SJCRH30 (cell line): ENCODE measurements at regions not wholly inside any gene's neighbourhood (a gene's known extent, or its start where the extent isn't known, plus 50 kb on each side); places are given as distances from the start of the nearest gene placed in this dataset.
"Not testable (repeated sequence)": the region's sequence is repeated elsewhere in the genome, so short reads cannot be mapped to it uniquely, and the experiment has no call there.

ENCODE experiments used
- DNase-seq, 2 experiments: peaks; one replicate each; pipeline ENCODE4 v3.0.0-alpha.2; 2015 to 2020
- H3K27ac ChIP-seq: fragments of 250-450 bp; sonication (Bioruptor Pico); 2 replicates; pipeline ENCODE4 v1.5.1; 2020; ENCODE audit warnings: mild to moderate bottlenecking, moderate library complexity
- H3K27me3 ChIP-seq: fragments of 250-450 bp; sonication (Bioruptor Pico); 2 replicates; pipeline ENCODE4 v1.5.1; 2020; ENCODE audit warnings: mild to moderate bottlenecking, moderate library complexity
- H3K36me3 ChIP-seq: fragments of 250-450 bp; sonication (Bioruptor Pico); 2 replicates; pipeline ENCODE4 v1.5.1; 2020; ENCODE audit warnings: mild to moderate bottlenecking, moderate library complexity
- H3K4me1 ChIP-seq: fragments of 250-450 bp; sonication (Bioruptor Pico); 2 replicates; pipeline ENCODE4 v1.5.1; 2020; ENCODE audit warnings: mild to moderate bottlenecking, moderate library complexity
- H3K4me3 ChIP-seq: fragments of 250-450 bp; sonication (Bioruptor Pico); 2 replicates; pipeline ENCODE4 v1.5.1; 2020; ENCODE audit warnings: mild to moderate bottlenecking, moderate library complexity
- H3K9me3 ChIP-seq: fragments of 250-450 bp; sonication (Bioruptor Pico); replicated peaks from 2 replicates; pipeline ENCODE4 v1.5.1; 2020; ENCODE audit warnings: mild to moderate bottlenecking, moderate library complexity

DNA sequence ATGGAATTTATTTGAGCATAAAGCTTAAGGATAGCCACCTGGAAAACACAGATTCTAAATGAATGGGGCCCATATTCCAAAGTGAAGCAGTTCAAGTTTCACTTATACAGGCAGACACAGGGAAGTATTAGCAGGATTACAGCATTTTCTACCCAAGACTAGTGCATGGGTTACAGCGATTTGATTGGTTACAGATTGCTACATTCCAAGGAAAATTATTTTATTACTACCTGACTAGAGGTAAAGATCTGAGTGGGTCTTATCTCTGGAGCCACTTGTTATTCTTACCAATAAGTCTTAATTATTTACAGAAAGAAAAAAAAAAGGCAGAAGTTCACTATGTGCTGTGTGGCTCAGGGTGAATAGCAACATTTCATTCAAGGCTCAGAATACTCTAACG is 87.4 kb upstream of the ITGB1 start:
- Histone ChIP-seq H3K4me3 (no peak overlapping the region), H3K27me3 (no peaks in the 10 kb centered on the region), H3K4me1 (peaks cover 7% of the 10 kb centered on the region; the same call in 1 of the 2 replicates), H3K36me3 (no peaks in the 10 kb centered on the region), H3K27ac (no peak overlapping the region), H3K9me3 (no peaks in the 10 kb centered on the region)
- DNase-seq = no peak

GRCh38 chr10:33042565-33042964 is 84.5 kb upstream of the ITGB1 start:
- H3K27ac ChIP-seq = no peak overlapping the region
- peaks cover 7% of the 10 kb centered on the region; the same call in 1 of the 2 replicates for H3K4me1 ChIP-seq
- no peaks in the 10 kb centered on the region for H3K9me3 ChIP-seq
- no peaks in the 10 kb centered on the region for H3K27me3 ChIP-seq
- no peak for DNase-seq
- H3K36me3 ChIP-seq = no peaks in the 10 kb centered on the region
- no peak overlapping the region for H3K4me3 ChIP-seq

DNA sequence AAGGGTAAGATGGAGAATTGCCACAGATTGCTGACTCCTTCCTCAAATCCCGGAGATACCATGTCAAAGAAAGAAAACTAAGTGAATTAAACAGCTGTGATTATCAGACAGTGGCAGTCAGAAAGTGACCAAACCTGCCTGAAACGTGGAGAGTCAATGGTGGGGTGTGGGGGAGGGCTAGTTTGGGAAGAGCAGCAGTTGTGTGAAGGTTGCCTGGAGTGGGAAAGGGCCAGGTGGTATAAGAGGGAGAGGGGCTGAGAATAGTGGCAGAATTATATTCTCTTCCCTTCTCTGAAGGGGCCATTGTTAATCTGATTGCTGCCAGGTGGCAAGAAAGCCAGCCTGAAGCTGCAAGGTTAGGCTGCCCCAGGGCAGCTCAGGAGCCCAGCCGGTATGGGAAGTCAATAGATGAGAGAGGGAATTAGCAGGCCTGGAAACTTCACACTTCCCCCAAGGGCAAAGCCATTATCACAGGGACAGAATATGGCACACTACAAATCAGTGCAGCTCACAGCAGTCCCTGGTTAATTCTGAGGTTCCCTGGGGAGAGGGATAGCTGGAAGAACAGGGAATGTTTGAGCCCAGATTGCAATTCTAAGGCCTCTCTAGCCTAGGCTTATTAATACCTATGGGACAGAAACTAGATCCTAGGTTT is 83.9 kb upstream of the ITGB1 start:
- peak overlapping the region; percentile 10 for H3K27ac ChIP-seq
- no peaks in the 10 kb centered on the region for H3K27me3 ChIP-seq
- no peak overlapping the region for H3K4me3 ChIP-seq
- no peaks in the 10 kb centered on the region for H3K36me3 ChIP-seq
- H3K9me3 ChIP-seq = no peaks in the 10 kb centered on the region
- DNase-seq = peak; percentile 44 to 78
- peaks cover 7% of the 10 kb centered on the region; the same call in 1 of the 2 replicates for H3K4me1 ChIP-seq

- Histone ChIP-seq H3K27ac (no peak overlapping the region), H3K27me3 (no peaks in the 10 kb centered on the region), H3K36me3 (no peaks in the 10 kb centered on the region), H3K4me1 (peaks cover 7% of the 10 kb centered on the region; the same call in 1 of the 2 replicates), H3K9me3 (no peaks in the 10 kb centered on the region), H3K4me3 (no peak overlapping the region)
- no peak for DNase-seq
These were observed 82.4 kb upstream of the ITGB1 start for GRCh38 chr10:33040436-33040835.

DNA sequence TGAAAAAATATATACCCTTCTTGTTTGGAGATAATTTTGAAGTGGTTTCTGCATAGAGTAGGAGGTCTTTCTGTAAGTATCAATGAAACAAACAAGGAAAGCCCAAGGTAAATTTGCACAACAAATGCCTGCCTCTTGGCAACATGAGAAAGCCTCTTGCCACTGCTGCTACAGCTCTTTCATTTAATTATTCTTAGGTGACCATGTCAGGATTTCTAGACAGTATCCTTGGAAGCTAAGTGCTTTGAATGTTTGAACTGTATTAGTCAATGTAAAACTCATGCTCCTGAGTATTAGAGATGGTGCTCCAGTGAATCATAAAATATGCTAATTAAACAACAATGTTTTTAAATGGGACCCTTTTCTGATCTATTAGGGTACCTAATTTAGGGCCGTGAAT is 81.2 kb upstream of the ITGB1 start:
- no peaks in the 10 kb centered on the region for H3K27me3 ChIP-seq
- no peak for DNase-seq
- H3K4me1 ChIP-seq = peaks cover 7% of the 10 kb centered on the region; the same call in 1 of the 2 replicates
- H3K4me3 ChIP-seq = no peak overlapping the region
- H3K36me3 ChIP-seq = no peaks in the 10 kb centered on the region
- H3K27ac ChIP-seq = no peak overlapping the region
- no peaks in the 10 kb centered on the region for H3K9me3 ChIP-seq

DNA sequence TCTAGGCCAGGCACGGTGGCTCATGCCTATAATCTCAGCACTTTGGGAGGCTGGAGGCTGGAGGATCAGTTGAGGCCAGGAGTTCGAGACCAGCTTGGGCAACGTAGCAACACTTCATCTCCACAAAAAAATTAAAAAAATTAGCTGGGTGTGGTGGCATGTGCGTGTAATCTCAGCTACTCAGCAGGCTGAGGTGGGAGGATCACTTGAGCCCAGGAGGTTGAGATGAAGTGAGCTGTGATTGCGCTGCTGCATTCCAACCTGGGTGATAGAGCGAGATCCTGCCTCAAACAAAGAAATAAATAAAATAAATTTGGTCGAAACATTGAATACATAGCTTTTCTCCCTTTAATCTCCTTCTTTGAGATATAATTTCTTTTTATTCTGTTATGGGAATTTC is 80.6 kb upstream of the ITGB1 start:
- Histone ChIP-seq H3K27ac (no peak overlapping the region), H3K9me3 (no peaks in the 10 kb centered on the region), H3K4me3 (no peak overlapping the region), H3K4me1 (peaks cover 7% of the 10 kb centered on the region; the same call in 1 of the 2 replicates), H3K36me3 (no peaks in the 10 kb centered on the region), H3K27me3 (no peaks in the 10 kb centered on the region)
- DNase-seq = no peak

DNA sequence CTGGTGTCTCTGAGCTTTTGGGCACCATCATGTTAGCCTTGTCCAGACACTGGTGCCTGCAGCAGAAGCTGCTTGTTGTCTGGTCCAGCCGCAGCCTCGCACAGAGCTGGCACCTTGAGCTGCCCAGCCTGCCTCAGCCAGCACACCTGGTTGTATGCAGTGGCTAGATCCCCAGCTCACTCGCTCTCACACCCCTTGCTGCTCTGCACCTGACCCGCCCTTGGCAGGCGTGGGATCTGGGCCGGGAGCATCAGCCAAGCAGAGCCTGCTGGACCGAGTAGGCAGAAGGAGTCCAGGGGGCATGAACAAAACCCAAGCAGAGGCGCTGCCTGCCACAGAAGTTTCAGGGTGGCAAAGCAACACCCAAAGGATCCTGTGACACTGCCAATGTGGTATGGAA is 79.7 kb upstream of the ITGB1 start:
- Histone ChIP-seq H3K4me1 (peaks cover 7% of the 10 kb centered on the region; the same call in 1 of the 2 replicates), H3K4me3 (no peak overlapping the region), H3K27me3 (peaks cover 5% of the 10 kb centered on the region; the same call in 1 of the 2 replicates), H3K9me3 (no peaks in the 10 kb centered on the region), H3K27ac (no peak overlapping the region), H3K36me3 (no peaks in the 10 kb centered on the region)
- no peak for DNase-seq

- Histone ChIP-seq H3K27ac (no peak overlapping the region), H3K4me3 (no peak overlapping the region), H3K36me3 (no peaks in the 10 kb centered on the region), H3K4me1 (peaks cover under 1% of the 10 kb centered on the region; the same call in 1 of the 2 replicates), H3K9me3 (no peaks in the 10 kb centered on the region), H3K27me3 (peaks cover 5% of the 10 kb centered on the region; the same call in 1 of the 2 replicates)
- no peak for DNase-seq
These were observed 78.6 kb upstream of the ITGB1 start for GRCh38 chr10:33036670-33037069.

DNA sequence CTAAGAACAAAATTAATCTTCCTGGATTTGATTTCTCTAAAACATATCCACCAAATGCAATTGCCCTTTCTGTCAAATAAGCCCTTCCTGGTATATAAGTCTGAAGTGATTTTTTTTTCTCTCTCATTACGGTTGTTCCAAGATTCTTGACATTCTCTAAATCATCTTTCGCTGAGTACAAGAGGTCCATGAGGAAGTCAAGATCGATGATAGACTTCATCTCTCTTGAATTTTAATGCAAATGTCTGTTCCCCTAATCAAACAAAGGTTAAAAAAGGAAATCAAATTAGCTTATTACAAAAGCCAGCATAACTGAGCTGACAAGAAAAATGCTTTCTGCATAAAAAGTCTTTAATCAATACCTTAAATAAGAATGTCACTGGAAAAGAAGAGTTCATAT is 77.4 kb upstream of the ITGB1 start:
- H3K4me3 ChIP-seq = no peak overlapping the region
- H3K4me1 ChIP-seq = no peaks in the 10 kb centered on the region
- H3K9me3 ChIP-seq = no peaks in the 10 kb centered on the region
- peaks cover 5% of the 10 kb centered on the region; the same call in 1 of the 2 replicates for H3K27me3 ChIP-seq
- H3K36me3 ChIP-seq = no peaks in the 10 kb centered on the region
- no peak for DNase-seq
- no peak overlapping the region for H3K27ac ChIP-seq

- Histone ChIP-seq H3K4me3 (no peak overlapping the region), H3K36me3 (no peaks in the 10 kb centered on the region), H3K27ac (no peak overlapping the region), H3K9me3 (no peaks in the 10 kb centered on the region), H3K27me3 (peaks cover 5% of the 10 kb centered on the region; the same call in 1 of the 2 replicates), H3K4me1 (no peaks in the 10 kb centered on the region)
- DNase-seq = no peak
These were observed 76.9 kb upstream of the ITGB1 start for GRCh38 chr10:33034931-33035330.

DNA sequence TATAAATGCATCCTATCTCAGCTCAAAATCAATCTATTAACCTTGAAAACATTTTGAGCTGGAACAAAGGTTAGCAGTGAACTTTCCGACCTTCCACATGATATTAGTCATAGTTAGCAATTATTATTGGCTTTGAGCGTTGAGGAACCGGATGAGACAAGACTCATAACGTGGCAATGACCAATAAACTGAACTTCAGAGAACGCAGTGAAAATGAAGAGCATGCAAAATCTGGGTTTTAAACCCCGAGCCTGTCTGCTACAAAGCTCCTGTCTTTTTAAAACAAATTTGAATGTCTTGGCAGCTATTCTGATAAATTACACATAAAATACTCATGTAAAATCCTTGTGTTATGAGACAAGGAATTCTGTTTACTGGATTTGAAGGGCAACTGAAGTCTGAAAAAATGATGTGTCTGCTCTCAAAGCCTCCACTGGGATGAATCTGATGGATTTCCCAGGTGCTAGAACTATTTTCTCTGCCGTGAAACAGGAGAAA is 74.7 kb upstream of the ITGB1 start:
- H3K4me3 ChIP-seq = no peak overlapping the region
- H3K4me1 ChIP-seq = no peaks in the 10 kb centered on the region
- H3K9me3 ChIP-seq = no peaks in the 10 kb centered on the region
- DNase-seq = no peak
- no peak overlapping the region for H3K27ac ChIP-seq
- H3K27me3 ChIP-seq = peaks cover 5% of the 10 kb centered on the region; the same call in 1 of the 2 replicates
- H3K36me3 ChIP-seq = no peaks in the 10 kb centered on the region

DNA sequence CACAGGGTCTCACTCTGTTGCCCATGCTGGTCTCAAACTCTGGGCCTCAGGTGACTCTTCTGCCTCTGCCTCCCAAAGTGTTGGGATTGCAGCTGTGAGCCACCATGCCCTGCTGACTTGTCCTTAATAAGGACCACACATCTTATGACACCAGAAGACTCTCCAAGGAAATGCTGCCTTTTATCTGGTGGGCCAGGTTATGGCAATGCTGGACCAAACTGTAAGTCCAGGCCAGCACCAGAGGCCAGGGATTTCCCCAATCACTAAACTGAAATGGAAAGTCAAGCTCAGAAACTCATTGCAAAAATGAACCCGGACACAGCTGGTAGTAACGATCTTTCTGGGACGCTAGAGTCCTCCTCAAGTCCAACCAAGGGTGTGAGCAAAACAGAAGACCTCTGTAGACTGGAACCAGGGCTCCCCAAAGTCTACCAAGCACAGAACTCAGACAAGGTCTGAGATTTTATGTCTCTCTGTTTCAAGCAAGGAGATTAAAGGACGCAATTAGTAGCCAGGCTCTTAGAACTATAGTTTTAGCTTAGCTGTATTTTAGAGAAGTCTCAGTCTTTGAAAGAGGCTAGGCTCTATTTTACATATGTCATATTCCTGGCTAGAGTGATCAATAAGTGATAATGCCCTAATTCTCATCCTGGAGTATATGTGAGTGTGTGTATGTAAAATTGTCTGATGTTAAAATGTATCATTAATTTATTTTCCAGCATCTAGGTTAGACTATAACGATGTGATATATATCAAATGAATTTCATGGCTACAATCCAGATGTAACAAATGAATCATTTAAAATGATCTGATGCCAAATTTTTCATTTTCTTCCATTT is 74.0 kb upstream of the ITGB1 start:
- no peak for DNase-seq
- H3K27ac ChIP-seq = no peak overlapping the region
- no peak overlapping the region for H3K4me3 ChIP-seq
- H3K9me3 ChIP-seq = no peaks in the 10 kb centered on the region
- H3K4me1 ChIP-seq = no peaks in the 10 kb centered on the region
- H3K36me3 ChIP-seq = no peaks in the 10 kb centered on the region
- peaks cover 5% of the 10 kb centered on the region; the same call in 1 of the 2 replicates for H3K27me3 ChIP-seq

DNA sequence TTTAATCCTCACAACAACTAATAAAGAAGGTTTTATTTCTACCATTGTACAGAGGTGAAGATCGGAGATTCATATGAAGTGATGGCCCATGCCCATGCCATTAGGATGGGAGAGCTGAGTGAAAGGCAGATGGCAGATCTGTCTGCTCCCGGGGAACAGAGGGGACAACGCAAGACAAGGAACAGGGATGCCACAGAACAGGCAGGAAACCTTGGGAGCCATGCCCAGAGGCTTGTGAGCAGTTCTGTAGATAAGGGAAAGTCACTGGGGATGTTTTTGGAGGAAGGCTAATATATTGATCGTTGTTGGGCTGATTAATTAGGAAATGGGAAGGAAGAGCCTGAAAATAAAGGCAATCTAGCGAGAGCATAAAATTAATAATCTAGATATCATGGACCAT is 73.1 kb upstream of the ITGB1 start:
- Histone ChIP-seq H3K4me3 (no peak overlapping the region), H3K9me3 (no peaks in the 10 kb centered on the region), H3K27ac (no peak overlapping the region), H3K4me1 (peaks cover 7% of the 10 kb centered on the region), H3K36me3 (no peaks in the 10 kb centered on the region), H3K27me3 (peaks cover 5% of the 10 kb centered on the region; the same call in 1 of the 2 replicates)
- DNase-seq = no peak

DNA sequence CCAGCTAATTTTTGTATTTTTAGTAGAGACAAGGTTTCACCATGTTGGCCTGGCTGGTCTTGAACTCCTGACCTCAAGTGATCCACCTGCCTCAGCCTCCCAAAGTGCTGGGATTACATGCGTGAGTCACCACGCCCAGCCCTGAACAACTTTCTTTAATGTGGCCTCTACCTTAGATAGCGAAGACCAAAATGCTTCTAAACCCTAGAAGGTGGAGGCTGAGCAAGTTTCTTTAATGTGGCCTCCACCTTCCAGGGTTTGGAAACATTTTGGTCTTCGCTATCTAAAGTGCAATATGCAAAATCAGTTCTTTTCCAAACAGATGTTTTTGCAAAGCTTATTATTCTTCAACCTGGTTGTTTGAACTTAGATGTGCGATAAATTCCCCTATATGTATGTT is 70.5 kb upstream of the ITGB1 start:
- not testable (repeated sequence) for H3K27me3 ChIP-seq, H3K9me3 ChIP-seq, DNase-seq, H3K4me1 ChIP-seq, H3K27ac ChIP-seq, H3K36me3 ChIP-seq, H3K4me3 ChIP-seq

GRCh38 chr10:33027088-33027487 is 69.1 kb upstream of the ITGB1 start:
- Histone ChIP-seq H3K4me1 (peaks cover 8% of the 10 kb centered on the region), H3K36me3 (no peaks in the 10 kb centered on the region), H3K9me3 (no peaks in the 10 kb centered on the region), H3K4me3 (no peak overlapping the region), H3K27me3 (no peaks in the 10 kb centered on the region), H3K27ac (no peak overlapping the region)
- no peak for DNase-seq
